K562 (cell line): ENCODE measurements at regions not wholly inside any gene's neighbourhood (a gene's known extent, or its start where the extent isn't known, plus 50 kb on each side); places are given as distances from the start of the nearest gene placed in this dataset.

Experiments used
- ATAC-seq: fragments of 200-7000 bp; cut with Tn5 transposase; 3 replicates; pipeline ENCODE4 v1.9.1; 2020; ENCODE audit warnings: moderate library complexity
- BruUV-seq: library from RNA; stranded (reverse); fragments of 400-500 nt; replicated peaks from 2 replicates; lab custom pipeline; 2021; lab: Mats Ljungman, UMichigan
- CTCF ChIA-PET: fragments of 300-600 bp; formaldehyde crosslinking; extraction: SDS; loops from one replicate; lab custom pipeline; 2021; ENCODE audit warnings: low intra/inter-chr PET ratio; lab: Yijun Ruan, JAX
- POLR2A ChIA-PET: fragments of 300-600, 350-650 bp; sonication (Branson Sonifier 250); formaldehyde crosslinking; extraction: SDS; loops from one replicate; lab custom pipeline; 2021; ENCODE audit warnings: antibody characterized with exemption, inconsistent platforms; lab: Yijun Ruan, JAX
- DNase-seq, 4 experiments: peaks; one replicate each; pipeline versions ENCODE4 v3.0.0 to v3.0.0-alpha.2; 2011 to 2018; ENCODE audit warnings: low spot score in 3 of 4, mixed read lengths in 3 of 4; ENCODE audit errors: extremely low read depth in 1 of 4
- FAIRE-seq: peaks from 2 replicates; lab custom pipeline; 2011; peaks lifted over from hg19 to GRCh38; lab: Jason Lieb, UNC
- H2AFZ ChIP-seq: 2 replicates; pipeline ENCODE4 v1.6.0; 2011; ENCODE audit warnings: low read depth, low read length, control low read depth, inconsistent platforms
- H3K27ac ChIP-seq: fragments of 200-600 bp; 3 replicates; pipeline ENCODE4 v1.8.0; 2011; ENCODE audit warnings: low read depth, mild to moderate bottlenecking, control low read depth, inconsistent platforms, low read length, moderate library complexity, mixed read lengths; ENCODE audit errors: extremely low read depth
- H3K27me3 ChIP-seq, 2 experiments: fragments of 300-600 bp in 1 of 2; 2 replicates in 1 of 2; 3 replicates in 1 of 2; pipeline versions ENCODE4 v1.6.0 to v1.8.0; 2011; ENCODE audit warnings: inconsistent platforms in 2 of 2, low read length in 2 of 2, mild to moderate bottlenecking in 1 of 2, mixed read lengths in 1 of 2, moderate library complexity in 1 of 2; ENCODE audit not compliant: control insufficient read depth in 2 of 2, insufficient read depth in 2 of 2
- H3K36me3 ChIP-seq: fragments of 300-600 bp; 3 replicates; pipeline ENCODE4 v1.8.0; 2011; ENCODE audit warnings: mild to moderate bottlenecking, low read length, inconsistent platforms; ENCODE audit not compliant: control insufficient read depth, insufficient read depth
- H3K4me1 ChIP-seq, 2 experiments: fragments of 200-600 bp in 1 of 2; replicated peaks in 1 of 2; 2 replicates in 1 of 2; 3 replicates in 1 of 2; pipeline versions ENCODE4 v1.5.1 to v1.8.0; 2011; ENCODE audit warnings: inconsistent platforms in 2 of 2, low read length in 2 of 2, mild to moderate bottlenecking in 1 of 2, mixed read lengths in 1 of 2, moderate library complexity in 1 of 2; ENCODE audit not compliant: control insufficient read depth in 2 of 2, insufficient read depth in 2 of 2
- H3K4me2 ChIP-seq: 2 replicates; pipeline ENCODE4 v1.6.1; 2011; ENCODE audit warnings: low read length, control low read depth, inconsistent platforms, mixed read lengths; ENCODE audit not compliant: insufficient read depth
- H3K4me3 ChIP-seq: fragments of 200-600 bp; sonication (generic), shearing (Covaris generic); 2 replicates; pipeline ENCODE4 v1.5.1; 2016; ENCODE audit warnings: control low read depth, inconsistent platforms
- H3K79me2 ChIP-seq: fragments of 200-600 bp; 3 replicates; pipeline ENCODE4 v1.8.0; 2011; ENCODE audit warnings: low read length, inconsistent platforms; ENCODE audit not compliant: control insufficient read depth, insufficient read depth
- H3K9ac ChIP-seq, 2 experiments: 2 replicates each; pipeline versions ENCODE4 v1.6.0 to v1.6.1; 2011; ENCODE audit warnings: low read depth in 2 of 2, low read length in 2 of 2, control low read depth in 1 of 2, inconsistent platforms in 1 of 2, mild to moderate bottlenecking in 1 of 2, mixed read lengths in 1 of 2; ENCODE audit not compliant: insufficient read depth in 1 of 2
- H3K9me1 ChIP-seq: one replicate; pipeline ENCODE4 v1.6.0; 2011; ENCODE audit warnings: inconsistent platforms, mild to moderate bottlenecking, low read length, moderate library complexity; ENCODE audit not compliant: control insufficient read depth, insufficient read depth
- H3K9me3 ChIP-seq: replicated peaks from 2 replicates; pipeline ENCODE4 v1.5.1; 2011; ENCODE audit warnings: low read depth, low read length, inconsistent platforms; ENCODE audit not compliant: control insufficient read depth, insufficient read depth
- H4K20me1 ChIP-seq: replicated peaks from 2 replicates; pipeline ENCODE4 v1.6.1; 2011; ENCODE audit warnings: low read length, inconsistent platforms, mixed read lengths; ENCODE audit not compliant: control insufficient read depth, insufficient read depth
- ESRRA ChIP-seq: fragments of 450-650 bp; IDR thresholded peaks from 2 replicates; pipeline ENCODE4 v1.6.1; 2014; ENCODE audit warnings: low read depth, mild to moderate bottlenecking, moderate library complexity, borderline replicate concordance
- HDGF ChIP-seq: fragments of 450-650 bp; IDR thresholded peaks from 2 replicates; pipeline ENCODE4 v1.6.1; 2016
- KDM1A ChIP-seq, 2 experiments: fragments of 450-650 bp; IDR thresholded peaks; 2 replicates each; pipeline ENCODE4 v1.6.1; 2016; ENCODE audit warnings: mild to moderate bottlenecking in 2 of 2
- MEIS2 ChIP-seq: fragments of 450-650 bp; IDR thresholded peaks from 2 replicates; pipeline ENCODE4 v1.6.1; 2014; ENCODE audit warnings: mild to moderate bottlenecking; ENCODE audit not compliant: partially characterized antibody
- NFRKB ChIP-seq: fragments of 450-650 bp; IDR thresholded peaks from 2 replicates; pipeline ENCODE4 v1.6.1; 2016; ENCODE audit warnings: low read depth
- OTX1 ChIP-seq: fragments of 450-650 bp; formaldehyde crosslinking; IDR thresholded peaks from 2 replicates; pipeline ENCODE4 v1.4.0; 2022; ENCODE audit warnings: mild to moderate bottlenecking
- WGBS: fragments of 100-300 bp; shearing (Covaris generic); methylation state at CpG from one replicate; pipeline ENCODE4 v1.1.6; 2016; ENCODE audit warnings: low coverage, mixed read lengths; ENCODE audit not compliant: insufficient coverage; ENCODE audit errors: missing lambda C conversion rate; 5-methylcytosine and 5-hydroxymethylcytosine counted together
- in situ Hi-C: fragments of 300-500 bp; cut with MboI; formaldehyde crosslinking; loops from 4 replicates; pipeline ENCODE4 v1.15.0; 2018; ENCODE audit warnings: inconsistent platforms, mixed read lengths
- intact Hi-C: fragments of 100-400 bp; cut with micrococcal nuclease; formaldehyde crosslinking; loops from 2 replicates; pipeline ENCODE4 v1.14.2; 2022
- TF ChIP-seq, protein P1 (sequence below), 2 experiments: IDR thresholded peaks in 1 of 2; conservative IDR thresholded peaks in 1 of 2; 2 replicates each; pipeline ENCODE4 v1.6.1; 2016; ENCODE audit warnings: low read depth in 2 of 2, mild to moderate bottlenecking in 1 of 2, missing compliant biosample characterization in 1 of 2, missing genetic modification characterization in 1 of 2, moderate library complexity in 1 of 2
- TF ChIP-seq, protein P2 (sequence below), 2 experiments: fragments of 200-800 bp in 1 of 2; sonication (Bioruptor generic) in 1 of 2; sonication (generic) in 1 of 2; formaldehyde crosslinking in 1 of 2; IDR thresholded peaks in 1 of 2; conservative IDR thresholded peaks in 1 of 2; 2 replicates each; pipeline versions ENCODE4 v1.5.0 to v1.6.1; 2016 to 2020; ENCODE audit warnings: missing compliant biosample characterization in 1 of 2, missing genetic modification characterization in 1 of 2, missing genetic modification reagents in 1 of 2
- TF ChIP-seq, protein P3 (sequence below): fragments of 450-650 bp; IDR thresholded peaks from 2 replicates; pipeline ENCODE4 v1.6.1; 2016

DNA sequence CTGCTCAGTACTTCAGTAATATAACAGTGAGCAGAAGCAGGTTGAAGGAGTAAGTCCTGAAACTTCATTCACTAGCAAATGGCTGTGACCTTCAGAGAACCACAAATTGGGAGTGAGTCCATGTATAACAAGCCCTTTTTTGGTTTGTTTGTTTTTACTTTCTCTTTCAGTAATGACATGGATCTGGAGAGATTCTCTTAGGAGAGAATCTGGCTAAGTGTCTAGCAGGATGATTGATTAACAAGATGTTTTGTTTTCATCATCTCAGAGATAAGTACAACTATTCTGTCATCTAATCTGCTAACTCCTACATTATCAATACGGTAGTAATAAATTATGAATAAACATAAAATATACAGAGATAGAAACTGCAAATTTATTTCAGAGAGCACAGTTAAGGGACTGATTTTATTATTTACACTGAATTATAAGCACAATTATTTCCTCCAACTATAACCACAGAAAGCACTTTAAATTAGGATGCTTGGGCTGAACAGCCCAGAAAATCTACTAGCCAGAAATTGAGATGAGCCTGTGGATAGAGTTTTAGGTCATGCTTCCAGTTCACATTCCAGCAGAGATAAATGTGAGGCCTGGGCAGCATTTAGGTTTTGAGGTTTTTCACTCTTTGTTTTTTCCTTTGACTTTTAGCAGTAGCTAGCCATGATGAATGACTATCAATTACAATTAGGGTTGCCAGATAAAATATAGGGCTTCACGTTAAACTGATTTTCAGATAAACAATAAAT lies 429.3 kb upstream of the FAT3 start:
- no peak for DNase-seq
- no peak overlapping the region for H3K4me3 ChIP-seq
- ChIA-PET CTCF (no interaction called here), POLR2A (no interaction called here)
- H3K9ac ChIP-seq: no peak overlapping the region; a peak in 1 of 4 replicates
- TF ChIP-seq ESRRA (peak; percentile 37; the same call in 1 of the 2 replicates), NFRKB (no peak), OTX1 (CRISPR knock-in tag) (no peak), MEIS2 (peak; percentile 82), HDGF (no peak), KDM1A (IDR thresholded peaks at IDR 0.05) (no peak)
- TF ChIP-seq, protein P1, sequence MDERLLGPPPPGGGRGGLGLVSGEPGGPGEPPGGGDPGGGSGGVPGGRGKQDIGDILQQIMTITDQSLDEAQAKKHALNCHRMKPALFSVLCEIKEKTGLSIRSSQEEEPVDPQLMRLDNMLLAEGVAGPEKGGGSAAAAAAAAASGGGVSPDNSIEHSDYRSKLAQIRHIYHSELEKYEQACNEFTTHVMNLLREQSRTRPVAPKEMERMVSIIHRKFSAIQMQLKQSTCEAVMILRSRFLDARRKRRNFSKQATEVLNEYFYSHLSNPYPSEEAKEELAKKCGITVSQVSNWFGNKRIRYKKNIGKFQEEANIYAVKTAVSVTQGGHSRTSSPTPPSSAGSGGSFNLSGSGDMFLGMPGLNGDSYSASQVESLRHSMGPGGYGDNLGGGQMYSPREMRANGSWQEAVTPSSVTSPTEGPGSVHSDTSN (CRISPR knock-in tag; IDR thresholded peaks at IDR 0.05; ENCODE audit: low read depth): no peak
- TF ChIP-seq, protein P1 (tag; conservative IDR thresholded peaks at IDR 0.05; ENCODE audit: low read depth): peak; percentile 90
- TF ChIP-seq, protein P2, sequence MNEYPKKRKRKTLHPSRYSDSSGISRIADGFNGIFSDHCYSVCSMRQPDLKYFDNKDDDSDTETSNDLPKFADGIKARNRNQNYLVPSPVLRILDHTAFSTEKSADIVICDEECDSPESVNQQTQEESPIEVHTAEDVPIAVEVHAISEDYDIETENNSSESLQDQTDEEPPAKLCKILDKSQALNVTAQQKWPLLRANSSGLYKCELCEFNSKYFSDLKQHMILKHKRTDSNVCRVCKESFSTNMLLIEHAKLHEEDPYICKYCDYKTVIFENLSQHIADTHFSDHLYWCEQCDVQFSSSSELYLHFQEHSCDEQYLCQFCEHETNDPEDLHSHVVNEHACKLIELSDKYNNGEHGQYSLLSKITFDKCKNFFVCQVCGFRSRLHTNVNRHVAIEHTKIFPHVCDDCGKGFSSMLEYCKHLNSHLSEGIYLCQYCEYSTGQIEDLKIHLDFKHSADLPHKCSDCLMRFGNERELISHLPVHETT (CRISPR knock-in tag; conservative IDR thresholded peaks at IDR 0.05 in 1 of 2, IDR thresholded peaks at IDR 0.05 in 1 of 2): peak in 1 of 2 experiments; percentile 38; a peak in 1 of 4 replicates
- TF ChIP-seq, protein P3, sequence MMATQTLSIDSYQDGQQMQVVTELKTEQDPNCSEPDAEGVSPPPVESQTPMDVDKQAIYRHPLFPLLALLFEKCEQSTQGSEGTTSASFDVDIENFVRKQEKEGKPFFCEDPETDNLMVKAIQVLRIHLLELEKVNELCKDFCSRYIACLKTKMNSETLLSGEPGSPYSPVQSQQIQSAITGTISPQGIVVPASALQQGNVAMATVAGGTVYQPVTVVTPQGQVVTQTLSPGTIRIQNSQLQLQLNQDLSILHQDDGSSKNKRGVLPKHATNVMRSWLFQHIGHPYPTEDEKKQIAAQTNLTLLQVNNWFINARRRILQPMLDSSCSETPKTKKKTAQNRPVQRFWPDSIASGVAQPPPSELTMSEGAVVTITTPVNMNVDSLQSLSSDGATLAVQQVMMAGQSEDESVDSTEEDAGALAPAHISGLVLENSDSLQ: peak; percentile 76
- H2AFZ ChIP-seq: peak overlapping the region; percentile 29
- FAIRE-seq: no peak
- H3K79me2 ChIP-seq: no peaks in the 10 kb centered on the region
- intact Hi-C loops: no loop called here
- no TSS peak for BruUV-seq
- H3K36me3 ChIP-seq: no peaks in the 10 kb centered on the region; the same call in 2 of the 3 replicates
- no peaks in the 10 kb centered on the region for H4K20me1 ChIP-seq
- ATAC-seq: no peak
- in situ Hi-C loops: no loop called here
- H3K4me1 ChIP-seq: peaks cover 3 to 34% of the 10 kb centered on the region in 2 experiments; a peak in 3 of 5 replicates
- peaks cover 4% of the 10 kb centered on the region; the same call in 1 of the 2 replicates for H3K9me3 ChIP-seq
- whole genome bisulfite sequencing: 0% methylated on average over 2 of the region's 2 CpGs
- no peak overlapping the region for H3K4me2 ChIP-seq
- no peaks in the 10 kb centered on the region for H3K27me3 ChIP-seq
- no peaks in the 10 kb centered on the region for H3K9me1 ChIP-seq
- H3K27ac ChIP-seq: no peak overlapping the region
